Renal pelvis (tissue), 1 donor: ENCODE measurements at regions not wholly inside any gene's neighbourhood (a gene's known extent, or its start where the extent isn't known, plus 50 kb on each side); places are given as distances from the start of the nearest gene placed in this dataset.

ENCODE experiments used
- DNase-seq: peaks from one replicate; pipeline ENCODE4 v3.0.0-alpha.2; 2013

GRCh38 chr7:156157409-156158012 is 345.2 kb upstream of the SHH start:
- no peak for DNase-seq

GRCh38 chr7:156156734-156157408 is 344.6 kb upstream of the SHH start:
- no peak for DNase-seq

DNA sequence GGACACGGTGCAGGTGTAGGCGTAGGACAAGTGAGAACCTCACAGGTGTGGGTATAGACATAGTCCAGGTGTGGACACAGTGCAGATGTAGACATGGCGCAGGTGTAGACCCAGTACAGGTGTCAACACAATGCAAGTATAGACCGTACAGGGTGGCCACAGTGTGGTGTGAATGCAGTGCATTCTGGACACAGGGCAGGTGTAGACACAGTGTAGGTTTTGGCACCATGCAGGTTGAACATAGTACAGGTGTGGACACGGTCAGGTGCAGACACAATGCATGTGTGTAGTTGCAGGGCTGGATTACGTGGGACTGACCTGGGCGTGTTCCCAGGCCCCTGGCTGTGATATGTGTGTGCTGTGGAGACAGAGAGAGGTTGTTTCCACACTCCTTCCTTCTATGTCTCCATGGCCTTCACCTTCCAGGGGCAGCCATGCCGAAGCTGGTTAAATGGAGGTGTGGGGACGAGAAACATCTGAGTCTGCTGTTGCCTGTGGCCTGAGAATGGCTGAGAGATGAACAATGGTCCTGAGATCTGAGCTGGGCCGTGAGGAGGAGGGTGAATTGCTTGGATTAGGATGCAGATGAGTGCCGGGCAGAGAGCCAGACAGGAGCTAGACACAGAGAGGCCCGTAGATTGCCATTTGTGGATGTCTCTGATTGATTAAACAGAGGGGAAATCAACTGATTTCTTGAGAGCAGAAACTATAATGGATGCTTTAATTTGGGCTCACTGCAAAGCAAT is 343.9 kb upstream of the SHH start:
- no peak for DNase-seq

GRCh38 chr7:156153590-156153989 is 341.3 kb upstream of the SHH start:
- no peak for DNase-seq

DNA sequence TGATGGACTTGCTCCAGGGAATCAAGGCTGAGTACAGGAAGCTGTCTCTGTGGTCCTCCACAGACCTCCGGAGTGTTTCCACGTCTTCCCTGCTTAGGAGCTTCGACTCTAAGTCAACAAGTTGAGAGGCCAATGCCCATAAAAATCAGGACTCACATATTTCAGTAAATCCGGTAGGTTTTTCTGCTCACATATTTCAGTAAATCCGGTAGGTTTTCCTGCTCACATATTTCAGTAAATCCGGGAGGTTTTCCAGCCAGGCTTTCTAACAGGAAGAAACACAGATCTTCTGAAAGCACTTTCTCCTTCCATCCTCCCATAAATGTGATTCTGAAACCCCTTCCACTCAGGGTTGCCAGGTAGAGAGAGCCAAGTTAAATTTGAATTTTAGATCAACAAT is 340.1 kb upstream of the SHH start:
- DNase-seq: no peak

DNA sequence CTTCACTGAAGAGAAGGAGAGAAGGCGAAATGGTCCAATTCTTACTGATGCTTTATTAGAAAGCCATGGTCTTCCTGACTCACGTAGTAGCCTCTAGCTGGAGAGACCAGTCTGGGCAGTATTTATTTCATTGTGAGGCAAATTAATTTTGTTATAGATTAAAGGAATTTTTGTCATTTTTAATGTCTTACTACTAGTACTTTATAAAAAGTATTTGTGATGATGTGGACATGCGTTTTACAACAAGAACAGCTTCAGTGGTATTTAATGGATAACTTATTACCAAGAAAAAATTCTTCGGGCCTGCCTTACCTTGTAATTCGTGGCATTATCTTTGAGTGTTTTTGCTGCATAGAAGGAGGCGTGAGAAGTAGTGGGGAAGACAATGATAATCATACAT is 339.4 kb upstream of the SHH start:
- no peak for DNase-seq

DNA sequence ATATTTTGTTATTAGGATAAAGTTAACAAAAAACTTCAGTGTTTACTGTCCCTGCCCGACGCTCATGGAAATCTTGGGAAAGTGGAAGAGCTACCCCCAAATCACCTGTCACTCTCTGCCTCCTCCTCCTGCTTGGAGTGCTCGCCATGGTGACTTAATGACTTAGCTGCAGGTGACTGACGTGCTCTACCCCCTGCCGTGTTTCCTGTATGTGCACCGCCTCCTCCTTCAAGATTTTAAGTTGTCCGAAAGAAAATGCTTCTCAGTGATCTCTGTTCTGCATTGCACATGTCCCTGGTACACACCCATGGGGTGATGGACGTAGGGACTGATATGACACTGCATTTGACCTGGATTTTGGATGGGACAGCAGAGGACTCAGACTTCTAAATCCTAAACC is 338.8 kb upstream of the SHH start:
- DNase-seq: no peak

GRCh38 chr7:156148995-156149394 is 336.7 kb upstream of the SHH start:
- DNase-seq: no peak

- no peak for DNase-seq
These were observed 336.3 kb upstream of the SHH start for GRCh38 chr7:156148547-156148946.

DNA sequence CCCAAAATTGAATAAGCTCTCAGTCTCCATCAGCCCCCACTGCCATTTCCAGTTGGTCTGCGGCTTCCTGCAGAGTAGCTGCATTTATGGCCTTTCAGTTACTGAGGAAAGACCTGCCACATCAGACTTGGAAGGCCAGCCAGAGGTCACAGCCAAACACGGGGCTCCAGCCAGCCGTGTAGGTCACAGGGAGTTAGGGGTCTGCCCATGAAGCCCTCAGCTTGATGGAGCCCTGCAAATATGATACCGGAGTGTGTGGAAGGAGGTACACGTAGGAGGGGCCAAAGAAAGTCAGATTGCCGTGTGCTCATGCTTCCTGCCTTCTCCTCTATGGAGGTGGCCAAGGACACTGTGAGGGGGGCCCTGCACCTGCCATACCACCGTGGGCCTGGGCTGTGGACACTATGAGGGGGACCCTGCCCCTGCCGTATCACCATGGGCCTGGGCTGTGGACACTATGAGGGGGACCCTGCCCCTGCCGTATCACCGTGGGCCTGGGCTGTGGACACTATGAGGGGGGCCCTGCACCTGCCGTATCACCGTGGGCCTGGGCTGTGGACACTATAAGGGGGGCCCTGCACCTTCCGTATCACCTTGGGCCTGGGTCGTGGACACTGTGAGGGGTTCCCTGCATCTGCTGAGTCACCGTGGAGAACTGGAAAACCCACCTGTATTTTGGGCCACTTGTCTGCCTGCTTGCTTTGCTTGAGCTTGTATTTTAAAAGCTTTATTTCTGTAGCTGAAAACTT is 335.7 kb upstream of the SHH start:
- DNase-seq: no peak

- DNase-seq: no peak
These were observed 334.8 kb upstream of the SHH start for GRCh38 chr7:156147104-156147503.

- DNase-seq: no peak
These were observed 333.7 kb upstream of the SHH start for GRCh38 chr7:156145996-156146395.

DNA sequence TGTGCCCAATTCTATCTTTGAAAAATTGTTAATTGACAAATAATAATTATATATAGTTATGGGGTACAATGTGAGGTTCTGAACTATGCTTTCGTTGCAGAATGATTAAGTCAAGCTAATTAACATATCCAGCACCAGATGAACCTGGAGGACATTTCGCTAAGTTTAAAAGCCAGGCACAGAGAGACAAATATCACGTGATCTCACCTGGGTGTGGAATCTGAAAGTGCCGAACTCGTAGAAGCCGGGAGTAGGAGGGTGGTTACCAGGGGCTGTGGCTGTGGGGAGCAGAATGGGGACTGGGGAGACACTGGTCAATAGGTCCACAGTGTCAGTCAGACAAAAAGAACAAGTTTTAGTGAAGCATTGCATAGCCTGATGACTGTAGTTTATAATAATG is 332.9 kb upstream of the SHH start:
- DNase-seq: no peak

DNA sequence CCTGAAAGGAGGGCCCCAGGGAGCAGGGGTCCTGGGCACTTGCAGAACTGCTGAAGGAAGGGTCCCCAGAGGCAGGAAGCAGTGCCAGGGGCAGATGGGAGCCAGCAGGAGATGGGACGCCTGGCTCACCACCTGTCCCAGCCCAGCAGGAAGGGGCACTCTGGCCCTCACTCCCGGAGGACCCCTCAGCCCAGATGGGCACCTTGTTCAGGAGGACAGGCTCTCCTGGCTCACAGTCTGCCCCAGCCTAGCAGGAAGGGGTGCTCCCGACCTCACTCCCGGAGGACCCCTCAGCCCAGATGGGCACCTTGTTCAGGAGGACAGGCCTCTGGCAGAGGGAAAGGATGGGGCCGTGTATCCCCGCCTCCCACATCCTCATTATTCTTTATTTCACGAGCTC is 331.4 kb upstream of the SHH start:
- no peak for DNase-seq

DNA sequence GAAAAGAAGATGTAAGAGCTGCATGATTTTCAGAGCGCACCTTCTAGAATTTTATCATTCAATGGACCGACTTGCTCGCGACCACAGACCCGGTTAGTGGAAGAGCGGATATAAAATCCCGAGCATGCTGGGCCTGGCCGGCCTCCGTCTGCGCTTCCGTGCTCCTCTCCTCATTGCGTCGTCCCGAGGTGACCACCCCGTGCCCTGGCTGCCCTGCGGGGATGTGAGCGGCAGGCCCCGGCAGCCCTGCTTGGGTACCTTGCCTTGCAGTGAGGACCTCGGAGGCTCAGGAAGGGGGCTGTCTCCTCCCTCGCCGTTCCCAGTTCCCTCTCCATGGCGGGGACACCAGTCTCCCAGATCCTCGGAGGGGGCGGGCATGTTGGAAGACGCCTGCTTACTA is 330.9 kb upstream of the SHH start:
- no peak for DNase-seq

DNA sequence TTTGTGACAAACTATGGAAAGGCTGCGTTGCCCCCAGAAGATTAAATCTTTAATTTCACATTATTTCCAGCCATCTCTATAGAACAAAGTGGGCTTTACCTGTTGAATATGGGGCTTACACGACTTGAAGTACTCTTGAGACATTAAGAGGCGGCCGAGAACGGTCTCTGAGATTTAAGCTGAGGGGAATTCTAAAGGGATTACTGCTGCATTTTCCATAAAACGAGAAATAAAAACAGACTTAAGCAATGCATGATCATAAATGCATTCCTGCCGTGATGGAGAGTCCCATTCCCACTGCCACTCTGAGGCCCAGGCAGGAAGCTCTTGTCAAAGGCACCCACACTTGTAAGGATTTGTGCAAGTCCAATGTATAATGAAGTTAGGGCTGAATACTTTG is 329.7 kb upstream of the SHH start:
- no peak for DNase-seq

DNA sequence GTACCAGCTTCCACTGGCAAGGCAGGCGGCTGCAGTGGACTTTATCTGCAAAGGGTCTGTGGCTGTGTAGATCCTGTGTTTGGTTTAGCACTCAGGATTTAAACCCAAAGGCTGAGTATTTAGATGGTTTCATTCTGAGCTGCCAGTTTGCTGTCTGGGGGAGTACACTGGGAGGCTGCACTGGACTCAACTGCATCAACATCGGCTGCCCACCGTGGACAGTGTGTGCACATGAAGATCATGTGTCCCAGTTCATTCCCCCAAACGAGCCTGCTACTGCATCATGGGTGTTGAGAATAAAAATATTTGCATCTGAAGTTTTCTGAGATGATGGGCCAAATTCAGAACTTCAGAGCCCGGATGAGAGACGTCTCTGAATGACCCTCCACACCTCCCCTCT is 328.6 kb upstream of the SHH start:
- no peak for DNase-seq

DNA sequence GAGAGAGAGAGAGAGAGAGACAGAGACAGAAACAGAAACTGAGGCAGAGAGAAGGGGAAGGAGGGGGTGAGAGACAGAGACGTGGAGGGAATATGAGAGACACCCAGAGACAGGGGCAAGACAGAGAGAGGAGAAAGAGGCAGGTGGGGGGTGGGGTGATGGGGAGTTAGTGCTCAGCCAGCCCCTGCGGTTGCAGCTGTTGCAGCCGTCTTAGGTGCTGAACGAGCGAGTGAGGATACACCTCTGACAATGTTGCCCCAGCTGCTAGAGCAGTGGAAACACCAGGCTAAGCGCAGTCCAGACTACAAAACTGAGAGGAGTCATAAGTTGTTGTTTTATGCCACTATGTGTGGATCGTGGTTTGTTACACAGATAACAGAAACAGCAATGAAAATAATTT is 328.2 kb upstream of the SHH start:
- no peak for DNase-seq

GRCh38 chr7:156139633-156140032 is 327.4 kb upstream of the SHH start:
- DNase-seq: no peak

DNA sequence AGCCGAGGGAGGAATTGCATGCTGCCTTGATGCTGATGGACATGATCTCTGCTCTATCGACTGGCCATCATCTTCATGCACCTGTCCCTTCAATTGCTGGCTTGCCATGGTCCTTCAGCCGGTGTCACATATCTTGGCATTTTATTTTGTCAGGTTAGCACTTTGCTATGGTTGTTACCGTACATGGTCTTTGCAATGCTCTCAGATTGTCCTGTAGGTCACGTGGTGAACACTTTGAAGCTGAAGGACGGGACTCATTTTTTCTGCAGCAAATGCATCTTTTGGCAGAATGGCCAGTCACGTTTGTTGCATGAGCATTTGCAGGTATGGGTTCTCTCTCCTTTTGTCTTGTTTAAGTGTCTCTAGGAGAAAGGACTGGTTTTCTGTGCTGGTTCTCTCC is 326.8 kb upstream of the SHH start:
- no peak for DNase-seq

GRCh38 chr7:156131881-156132280 is 319.6 kb upstream of the SHH start:
- no peak for DNase-seq

- DNase-seq: no peak
These were observed 317.3 kb upstream of the SHH start for GRCh38 chr7:156129522-156129921.

- no peak for DNase-seq
These were observed 316.2 kb upstream of the SHH start for GRCh38 chr7:156128496-156128895.
